Bronchial epithelial cell (primary cell): ENCODE measurements at regions not wholly inside any gene's neighbourhood (a gene's known extent, or its start where the extent isn't known, plus 50 kb on each side); places are given as distances from the start of the nearest gene placed in this dataset.

Experiments used
- DNase-seq: peaks from one replicate; pipeline ENCODE4 v3.0.0-alpha.2; 2010; ENCODE audit warnings: low read depth
- FAIRE-seq: peaks from 2 replicates; lab custom pipeline; 2011; peaks lifted over from hg19 to GRCh38; lab: Jason Lieb, UNC
- H3K27me3 ChIP-seq: 2 replicates; pipeline ENCODE4 v1.5.1; 2011; ENCODE audit warnings: low read length; ENCODE audit not compliant: control insufficient read depth, insufficient read depth
- H3K36me3 ChIP-seq: 2 replicates; pipeline ENCODE4 v1.5.1; 2011; ENCODE audit warnings: low read length; ENCODE audit not compliant: control insufficient read depth, insufficient read depth
- H3K4me3 ChIP-seq: 2 replicates; pipeline ENCODE4 v1.5.1; 2011; ENCODE audit warnings: mild to moderate bottlenecking, low read depth, low read length, control low read depth
- CTCF ChIP-seq: IDR thresholded peaks from 2 replicates; pipeline ENCODE4 v1.5.1; 2011; ENCODE audit warnings: mild to moderate bottlenecking, moderate library complexity, low read length, control low read depth, inconsistent platforms; ENCODE audit not compliant: insufficient read depth, severe bottlenecking

- DNase-seq, result no peak
- no peak for TF ChIP-seq CTCF
- H3K4me3 ChIP-seq, result no peak overlapping the region
- no peak for FAIRE-seq
- no peaks in the 10 kb centered on the region for H3K27me3 ChIP-seq
- H3K36me3 ChIP-seq, result no peaks in the 10 kb centered on the region
Observed at GRCh38 chr6:44046516-44047178, 80.6 kb downstream of the MRPL14 start.

DNA sequence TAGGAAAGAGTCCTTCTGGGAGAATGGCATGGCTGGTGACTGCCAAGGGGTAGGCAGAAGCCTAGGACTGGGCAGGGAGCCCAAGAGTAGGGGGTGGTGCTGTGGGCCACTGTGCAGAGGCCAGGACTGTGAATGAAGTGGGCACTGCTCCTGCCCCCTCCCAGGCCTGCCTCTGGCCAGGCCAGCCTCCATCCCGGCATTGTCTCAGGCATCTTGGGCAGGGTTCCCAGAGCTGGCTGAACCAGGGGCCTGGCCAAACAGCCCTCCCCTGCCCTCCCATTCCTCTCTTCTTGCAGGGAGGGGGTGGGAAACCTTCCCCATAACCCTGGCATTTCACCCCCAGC lies 81.6 kb downstream of the MRPL14 start:
- no peak overlapping the region for H3K4me3 ChIP-seq
- no peak for DNase-seq
- no peaks in the 10 kb centered on the region for H3K27me3 ChIP-seq
- no peaks in the 10 kb centered on the region for H3K36me3 ChIP-seq
- no peak for FAIRE-seq
- no peak for TF ChIP-seq CTCF

- no peak for TF ChIP-seq CTCF
- no peak for DNase-seq
- no peaks in the 10 kb centered on the region for H3K36me3 ChIP-seq
- no peak for FAIRE-seq
- H3K27me3 ChIP-seq, result no peaks in the 10 kb centered on the region
- no peak overlapping the region for H3K4me3 ChIP-seq
Observed at GRCh38 chr6:44044940-44045671, 82.1 kb downstream of the MRPL14 start.

GRCh38 chr6:44044154-44044539 lies 83.1 kb downstream of the MRPL14 start:
- Histone ChIP-seq H3K27me3 (no peaks in the 10 kb centered on the region), H3K36me3 (no peaks in the 10 kb centered on the region), H3K4me3 (no peak overlapping the region)
- no peak for FAIRE-seq
- DNase-seq, result no peak
- TF ChIP-seq CTCF, result no peak

- TF ChIP-seq CTCF, result no peak
- no peak for FAIRE-seq
- Histone ChIP-seq H3K27me3 (no peaks in the 10 kb centered on the region), H3K4me3 (no peak overlapping the region), H3K36me3 (no peaks in the 10 kb centered on the region)
- no peak for DNase-seq
Observed at GRCh38 chr6:44043479-44044153, 83.6 kb downstream of the MRPL14 start.
